ENCODE measurements at regions not wholly inside any gene's neighbourhood (a gene's known extent, or its start where the extent isn't known, plus 50 kb on each side); places are given as distances from the start of the nearest gene placed in this dataset.

- Histone ChIP-seq H2AFZ (ENCODE audit: low read depth, low read length) (no peak overlapping the region), H3K9ac (replicated peaks; ENCODE audit: extremely low read depth, insufficient read depth, low read length) (peak overlapping the region; percentile 1), H3K9me1 (replicated peaks; ENCODE audit: control insufficient read depth, extremely low read depth, insufficient read depth, low read length) (no peaks in the 10 kb centered on the region), H3K27me3 (ENCODE audit: control insufficient read depth in 2 of 2, insufficient read depth in 2 of 2, low read length in 2 of 2) (no peaks in the 10 kb centered on the region), H4K20me1 (replicated peaks; ENCODE audit: control insufficient read depth, extremely low read depth, insufficient read depth, low read length) (no peaks in the 10 kb centered on the region), H3K9me3 (replicated peaks; ENCODE audit: control insufficient read depth, insufficient read depth, low read length) (no peaks in the 10 kb centered on the region), H3K4me1 (ENCODE audit: control insufficient read depth, extremely low read depth, insufficient read depth, low read length) (peaks cover 36% of the 10 kb centered on the region), H3K27ac (ENCODE audit: insufficient read depth, low read depth, low read length) (peak overlapping the region; percentile 58), H3K79me2 (ENCODE audit: control insufficient read depth, insufficient read depth, low read length) (no peaks in the 10 kb centered on the region), H3K4me3 (replicated peaks in 1 of 3; ENCODE audit: insufficient read depth in 1 of 3, low read depth in 1 of 3, low read length in 3 of 3) (no peak overlapping the region), H3K36me3 (ENCODE audit: control insufficient read depth in 2 of 2, extremely low read depth in 1 of 2, insufficient read depth in 2 of 2, low read length in 2 of 2) (no peaks in the 10 kb centered on the region), H3K4me2 (ENCODE audit: insufficient read depth, low read length) (peak overlapping the region; percentile 57)
- ChIA-PET CTCF (interaction anchor here (0.9 to 1.4 kb wide), 2 partner anchors 12 to 668 kb away, joined by 3 read pairs; no protein-coding TSS in a partner anchor), POLR2A (no interaction called here)
- intact Hi-C loops (cut with micrococcal nuclease) (loop anchor here (1.0 to 2.0 kb wide), 3 partner anchors 23 to 40 kb away; no protein-coding TSS in a partner anchor), dilution Hi-C loops (cut with MboI; ENCODE audit: extremely low pct_ligation_motif_present, low sequenced_read_pairs) (no loop called here)
- peak; percentile 79 for TF ChIP-seq FOS (IDR thresholded peaks at IDR 0.05; ENCODE audit: borderline replicate concordance, insufficient read depth, low read length)
- no peak for TF ChIP-seq POLR2AphosphoS5 (IDR thresholded peaks at IDR 0.05; ENCODE audit: insufficient read depth, low read depth, low read length)
- TF ChIP-seq MYC (IDR thresholded peaks at IDR 0.05; ENCODE audit: low read depth, low read length), result no peak
- peak; percentile 36 for TF ChIP-seq GATA2 (IDR thresholded peaks at IDR 0.05; ENCODE audit: insufficient read depth, insufficient read length, low read depth, low read length)
- TF ChIP-seq JUN (IDR thresholded peaks at IDR 0.05; ENCODE audit: borderline replicate concordance, insufficient read depth, insufficient read length, low read depth), result no peak
- TF ChIP-seq, protein P1, sequence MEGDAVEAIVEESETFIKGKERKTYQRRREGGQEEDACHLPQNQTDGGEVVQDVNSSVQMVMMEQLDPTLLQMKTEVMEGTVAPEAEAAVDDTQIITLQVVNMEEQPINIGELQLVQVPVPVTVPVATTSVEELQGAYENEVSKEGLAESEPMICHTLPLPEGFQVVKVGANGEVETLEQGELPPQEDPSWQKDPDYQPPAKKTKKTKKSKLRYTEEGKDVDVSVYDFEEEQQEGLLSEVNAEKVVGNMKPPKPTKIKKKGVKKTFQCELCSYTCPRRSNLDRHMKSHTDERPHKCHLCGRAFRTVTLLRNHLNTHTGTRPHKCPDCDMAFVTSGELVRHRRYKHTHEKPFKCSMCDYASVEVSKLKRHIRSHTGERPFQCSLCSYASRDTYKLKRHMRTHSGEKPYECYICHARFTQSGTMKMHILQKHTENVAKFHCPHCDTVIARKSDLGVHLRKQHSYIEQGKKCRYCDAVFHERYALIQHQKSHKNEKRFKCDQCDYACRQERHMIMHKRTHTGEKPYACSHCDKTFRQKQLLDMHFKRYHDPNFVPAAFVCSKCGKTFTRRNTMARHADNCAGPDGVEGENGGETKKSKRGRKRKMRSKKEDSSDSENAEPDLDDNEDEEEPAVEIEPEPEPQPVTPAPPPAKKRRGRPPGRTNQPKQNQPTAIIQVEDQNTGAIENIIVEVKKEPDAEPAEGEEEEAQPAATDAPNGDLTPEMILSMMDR (IDR thresholded peaks at IDR 0.05; ENCODE audit: extremely low read depth in 1 of 2, insufficient read depth in 1 of 2, low read depth in 1 of 2, low read length in 2 of 2), result no peak
- no peak for TF ChIP-seq POLR2A (IDR thresholded peaks at IDR 0.05; ENCODE audit: low read depth, low read length)
- no peak for TF ChIP-seq EZH2 (IDR thresholded peaks at IDR 0.05; ENCODE audit: borderline replicate concordance, low read depth, low read length, severe bottlenecking)
- TF ChIP-seq, protein P2, sequence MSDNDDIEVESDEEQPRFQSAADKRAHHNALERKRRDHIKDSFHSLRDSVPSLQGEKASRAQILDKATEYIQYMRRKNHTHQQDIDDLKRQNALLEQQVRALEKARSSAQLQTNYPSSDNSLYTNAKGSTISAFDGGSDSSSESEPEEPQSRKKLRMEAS (IDR thresholded peaks at IDR 0.05; ENCODE audit: insufficient read depth, insufficient read length), result no peak
- DNase-seq (ENCODE audit: low read depth, low spot score), result peak; percentile 78
- peak; percentile 56 for FAIRE-seq
- no TSS peak for BruUV-seq (replicated peaks)
Observed at GRCh38 chr2:18339326-18339725, 221.1 kb downstream of the RDH14 start.

All from endothelial cell of umbilical vein (primary cell).